HG03159 (cell line): ENCODE measurements at regions not wholly inside any gene's neighbourhood (a gene's known extent, or its start where the extent isn't known, plus 50 kb on each side); places are given as distances from the start of the nearest gene placed in this dataset.

Source experiments
- ATAC-seq: cut with Tn5 transposase; IDR thresholded peaks from one replicate; pipeline ENCODE4 v1.9.1; 2021; ENCODE audit warnings: mild to moderate bottlenecking, moderate library complexity; ENCODE audit not compliant: unreplicated experiment

GRCh38 chr7:81607987-81608386 lies 161.9 kb downstream of the HGF start:
- no peak for ATAC-seq

- no peak for ATAC-seq
Measured at GRCh38 chr7:81606078-81606863, 163.6 kb downstream of the HGF start.

- ATAC-seq: no peak
Measured at GRCh38 chr7:81605493-81605892, 164.4 kb downstream of the HGF start.

- ATAC-seq: no peak
Measured at GRCh38 chr7:81604808-81605174, 165.1 kb downstream of the HGF start.

GRCh38 chr7:81604075-81604807 lies 165.6 kb downstream of the HGF start:
- ATAC-seq: no peak

GRCh38 chr7:81600608-81601007 lies 169.2 kb downstream of the HGF start:
- ATAC-seq: no peak

- no peak for ATAC-seq
Measured at GRCh38 chr7:81598951-81599350, 170.9 kb downstream of the HGF start.

DNA sequence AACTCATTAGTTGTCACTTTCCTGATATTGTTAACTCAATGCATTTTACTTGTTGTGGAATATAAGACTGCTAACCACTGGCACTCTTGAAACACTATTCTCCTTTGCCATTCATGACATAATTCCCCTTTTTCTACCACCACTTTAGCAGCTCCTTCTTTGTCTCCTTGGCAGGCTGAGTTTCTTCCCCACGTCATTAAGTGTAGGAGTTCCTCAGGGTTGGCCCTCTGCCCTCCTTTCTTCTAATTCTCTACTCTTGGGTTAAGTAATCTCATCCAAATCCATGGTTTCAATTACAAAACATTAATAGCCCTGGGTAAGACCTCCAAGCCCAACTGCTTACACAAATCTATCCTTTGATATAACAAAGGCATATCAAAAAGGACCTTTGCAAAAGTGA lies 175.1 kb downstream of the HGF start:
- ATAC-seq: no peak

- no peak for ATAC-seq
Measured at GRCh38 chr7:81590131-81590530, 179.7 kb downstream of the HGF start.

GRCh38 chr7:81584667-81585066 lies 185.2 kb downstream of the HGF start:
- ATAC-seq: no peak

DNA sequence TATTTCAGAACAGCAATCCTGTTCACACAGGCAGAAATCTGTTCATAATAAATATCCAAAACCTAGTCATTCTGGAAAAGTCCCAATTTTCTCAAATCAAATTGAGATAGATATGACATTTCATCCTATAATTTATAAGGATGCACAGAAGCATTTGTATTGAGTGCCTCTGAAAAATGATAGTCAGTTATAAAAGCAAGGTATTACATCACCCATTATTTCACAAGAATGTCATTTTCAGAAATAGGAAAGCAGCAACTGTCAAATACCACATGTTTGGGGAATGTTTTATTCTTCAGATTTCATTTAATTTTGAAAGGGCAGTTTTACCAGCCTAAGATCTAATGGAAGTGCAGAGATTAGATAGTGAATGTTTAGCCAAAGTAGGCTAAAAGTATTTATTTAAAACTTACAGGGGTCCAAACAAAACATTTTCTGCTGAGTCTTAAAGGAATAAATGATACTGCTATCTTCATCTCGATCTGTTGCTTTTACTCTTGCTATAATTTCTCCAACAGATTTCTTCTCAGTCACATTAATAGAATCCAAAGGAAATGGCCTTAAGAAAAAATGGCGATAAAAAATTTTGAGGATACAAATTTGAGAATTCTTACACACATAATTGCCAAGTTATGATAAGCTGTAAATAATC lies 185.8 kb downstream of the HGF start:
- ATAC-seq: no peak

GRCh38 chr7:81583090-81583489 lies 186.8 kb downstream of the HGF start:
- ATAC-seq: no peak

DNA sequence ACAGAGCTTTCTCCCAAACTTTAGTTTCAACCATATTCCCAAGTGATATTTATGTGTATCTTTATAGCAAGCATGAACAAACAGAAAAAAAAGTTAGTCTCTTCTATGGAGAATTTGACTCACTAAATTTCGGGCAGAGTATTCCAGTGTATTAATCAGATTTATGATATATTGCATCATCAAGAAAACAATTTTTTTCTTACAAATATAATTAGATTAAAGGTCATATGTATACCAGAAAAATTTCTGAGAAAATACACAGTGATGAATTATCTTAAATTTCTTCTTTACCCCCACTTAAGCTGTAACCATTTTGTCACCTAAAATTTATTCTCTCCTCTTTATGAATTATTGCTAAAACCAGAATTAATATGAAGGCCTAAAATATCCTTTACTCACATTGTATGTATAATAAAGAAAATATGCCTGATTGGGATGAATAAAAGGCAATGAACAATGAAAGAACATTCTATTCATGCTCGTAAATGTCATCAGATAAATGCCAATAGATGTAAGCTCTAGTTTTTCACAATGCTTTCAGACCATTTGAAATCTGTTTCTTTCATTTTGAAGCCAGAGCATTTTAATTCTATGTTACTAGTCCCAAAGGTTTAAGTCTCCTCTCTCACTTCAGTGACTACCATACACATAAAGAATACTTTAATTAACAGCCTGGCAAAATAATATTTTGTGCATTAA lies 192.1 kb downstream of the HGF start:
- ATAC-seq: no peak

- no peak for ATAC-seq
Measured at GRCh38 chr7:81574723-81575326, 195.0 kb downstream of the HGF start.

GRCh38 chr7:81573932-81574331 lies 195.9 kb downstream of the HGF start:
- ATAC-seq: no peak

GRCh38 chr7:81573128-81573527 lies 196.7 kb downstream of the HGF start:
- ATAC-seq: no peak

DNA sequence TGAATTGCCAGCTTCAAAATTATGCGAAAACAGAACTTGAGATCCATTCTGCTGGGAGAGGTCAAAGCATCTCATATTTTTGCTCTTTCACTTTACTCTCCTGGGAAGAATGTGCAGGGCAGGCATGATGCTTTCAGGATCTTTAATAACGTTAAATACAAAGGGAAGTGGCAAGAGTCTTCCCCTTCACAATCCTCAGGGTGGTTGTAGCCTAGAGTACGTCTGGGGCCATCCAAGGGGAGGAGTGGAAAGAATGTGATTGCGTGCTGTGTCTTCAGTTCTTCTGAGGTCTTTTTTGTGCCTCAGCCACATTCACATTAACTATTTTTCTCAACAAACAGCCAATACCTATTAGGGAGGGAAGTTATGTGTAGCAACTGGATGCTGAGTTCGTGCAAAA lies 207.3 kb downstream of the HGF start:
- ATAC-seq: no peak

DNA sequence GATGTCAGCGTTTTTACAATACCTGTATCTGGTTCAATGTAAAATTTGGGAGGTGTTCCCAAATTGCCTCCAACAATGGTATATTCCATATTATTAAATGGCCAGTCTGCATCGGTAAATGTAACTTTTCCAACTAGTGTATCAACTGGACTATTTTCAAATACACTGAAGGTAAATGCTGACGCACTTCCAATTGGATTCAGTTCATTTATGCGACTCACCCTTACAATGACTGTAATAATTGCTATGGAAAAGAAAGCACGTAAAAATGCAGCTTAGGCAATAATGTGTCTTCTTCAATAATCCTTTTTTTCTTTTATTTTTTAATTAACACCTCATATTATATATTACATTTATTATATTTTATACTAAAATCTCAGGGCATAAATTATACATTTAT lies 209.1 kb downstream of the HGF start:
- no peak for ATAC-seq

DNA sequence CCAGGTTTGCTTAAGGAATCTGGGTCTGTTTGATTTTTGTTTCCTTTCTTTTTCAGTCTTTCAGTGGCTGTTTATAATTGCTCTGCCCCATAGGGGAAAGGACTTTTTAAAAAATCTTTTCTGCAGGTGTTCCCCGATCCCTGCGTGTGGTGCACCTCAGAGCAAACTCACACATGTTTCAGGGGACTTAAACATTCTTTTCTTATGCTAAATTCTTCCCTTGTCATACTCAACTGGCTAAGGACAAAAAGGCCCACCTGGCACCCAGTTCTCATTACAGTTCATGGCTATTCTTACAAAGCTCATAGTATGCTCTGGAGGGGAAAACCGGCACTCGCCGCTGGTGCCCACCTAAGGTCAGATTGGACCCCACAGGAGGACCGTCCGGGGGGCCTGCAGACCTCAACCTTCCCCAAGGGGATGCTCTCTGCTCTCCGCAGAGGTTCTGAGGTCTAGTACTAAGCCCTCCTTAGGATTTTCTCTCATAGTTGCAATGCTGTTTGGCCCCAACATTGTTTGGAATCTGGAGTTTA lies 220.3 kb downstream of the HGF start:
- no peak for ATAC-seq

DNA sequence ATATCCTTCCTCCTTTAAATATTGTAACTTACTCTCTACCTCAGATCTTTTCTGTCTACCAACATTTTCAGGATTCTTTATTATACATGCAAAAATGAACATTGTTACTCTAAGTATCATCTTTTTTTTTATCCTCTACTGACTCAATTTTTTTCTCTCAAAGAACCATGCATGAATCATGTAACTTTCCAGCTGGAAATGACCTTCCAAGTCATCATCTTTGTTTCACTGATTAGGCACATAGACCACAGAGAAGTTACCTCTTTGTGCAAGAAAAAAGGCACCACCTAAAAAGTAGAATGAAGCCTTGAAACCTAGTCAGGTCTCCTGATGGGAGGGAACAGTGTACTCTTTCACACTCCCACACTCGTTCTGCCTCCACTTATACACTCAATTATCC lies 234.9 kb downstream of the HGF start:
- ATAC-seq: no peak

DNA sequence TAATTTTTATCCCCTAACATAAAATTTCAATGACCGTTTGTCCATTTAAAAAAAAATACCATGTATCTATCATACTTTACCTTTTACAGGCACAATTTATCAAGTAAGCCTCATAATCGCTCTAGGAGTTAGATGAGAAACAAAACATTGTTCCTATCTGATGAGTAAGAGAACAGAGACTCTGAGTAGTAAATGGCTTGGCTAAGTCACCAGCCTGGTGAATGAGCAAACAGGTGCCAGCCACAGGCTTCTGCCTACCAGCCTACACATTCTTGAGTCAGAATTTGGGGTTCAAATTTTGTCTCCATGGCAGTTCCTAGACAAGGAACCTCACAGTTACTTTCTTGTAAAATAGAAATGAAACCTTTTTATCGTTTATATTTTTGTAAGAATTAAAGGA lies 235.4 kb downstream of the HGF start:
- no peak for ATAC-seq
